Embryonic facial prominence (tissue), 1 donor: ENCODE measurements at regions not wholly inside any gene's neighbourhood (a gene's known extent, or its start where the extent isn't known, plus 50 kb on each side); places are given as distances from the start of the nearest gene placed in this dataset.
A peak's percentile ranks its signal among the peaks of the same experiment; 100 is the strongest.

Experiments
- DNase-seq: peaks from one replicate; pipeline ENCODE4 v3.0.0-alpha.2; 2016; ENCODE audit errors: extremely low spot score

GRCh38 chr2:16818203-16818556, 152.5 kb upstream of the CYRIA start:
- DNase-seq: no peak

- DNase-seq: no peak
Measured at GRCh38 chr2:16817305-16818202, 151.9 kb upstream of the CYRIA start.

GRCh38 chr2:16816522-16816921, 150.9 kb upstream of the CYRIA start:
- DNase-seq: no peak

GRCh38 chr2:16816016-16816415, 150.4 kb upstream of the CYRIA start:
- no peak for DNase-seq

GRCh38 chr2:16813593-16813992, 148.0 kb upstream of the CYRIA start:
- no peak for DNase-seq

GRCh38 chr2:16798472-16798871, 132.8 kb upstream of the CYRIA start:
- no peak for DNase-seq

DNA sequence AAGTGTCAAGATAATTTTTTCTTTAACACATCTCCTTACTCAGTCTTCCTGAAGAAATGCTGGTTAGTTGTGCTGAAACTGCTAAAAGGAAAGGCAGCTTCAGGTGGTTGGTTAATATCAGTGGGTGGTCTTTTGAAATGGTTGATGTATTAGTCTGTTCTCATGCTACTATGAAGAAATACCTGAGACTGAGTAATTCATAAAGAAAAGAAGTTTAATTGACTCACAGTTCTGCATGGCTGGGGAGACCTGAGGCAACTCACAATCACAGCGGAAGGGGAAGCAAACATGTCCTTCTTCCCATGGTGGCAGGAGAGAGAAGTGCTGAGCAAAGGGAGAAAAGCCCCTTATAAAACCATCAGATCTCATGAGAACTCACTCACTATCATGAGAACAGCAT, 125.9 kb upstream of the CYRIA start:
- no peak for DNase-seq

DNA sequence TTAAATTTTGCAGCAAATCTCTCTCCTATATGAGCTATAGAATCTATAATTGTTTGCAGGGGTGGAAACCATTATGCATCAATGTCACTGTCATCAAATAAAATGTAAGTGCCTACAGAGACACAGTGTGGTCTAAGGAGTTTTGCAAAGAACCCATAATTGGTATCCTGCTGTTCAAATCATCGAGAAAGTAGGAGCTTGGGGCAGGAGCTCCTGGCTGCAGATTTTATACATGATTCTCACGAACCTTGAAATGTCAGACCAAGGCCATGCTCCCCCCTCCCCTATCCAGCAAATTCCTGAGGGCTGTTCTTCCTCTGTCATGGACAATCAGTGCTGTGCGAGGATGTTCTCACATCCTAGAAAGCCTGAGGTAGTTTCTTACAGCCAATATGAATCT, 119.5 kb upstream of the CYRIA start:
- DNase-seq: no peak

DNA sequence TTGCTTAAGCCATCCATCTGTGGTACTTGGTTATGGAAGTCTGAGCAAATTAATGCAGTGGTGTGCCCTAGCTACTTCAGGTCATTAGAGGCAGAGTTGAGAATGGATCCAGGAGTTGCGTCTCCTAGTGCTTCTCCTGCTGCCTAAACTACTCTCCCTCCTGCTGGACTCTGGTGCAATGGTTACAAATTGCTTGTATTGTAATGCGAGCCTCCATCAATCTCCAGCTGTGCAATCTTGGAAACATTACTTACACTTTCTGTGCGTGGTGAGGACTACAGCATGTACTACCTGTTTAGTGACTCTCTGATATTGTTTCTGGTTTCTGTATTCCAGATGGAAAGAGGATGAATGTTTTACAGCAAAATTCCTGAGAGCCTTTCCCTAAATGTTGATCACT, 119.0 kb upstream of the CYRIA start:
- DNase-seq: no peak

DNA sequence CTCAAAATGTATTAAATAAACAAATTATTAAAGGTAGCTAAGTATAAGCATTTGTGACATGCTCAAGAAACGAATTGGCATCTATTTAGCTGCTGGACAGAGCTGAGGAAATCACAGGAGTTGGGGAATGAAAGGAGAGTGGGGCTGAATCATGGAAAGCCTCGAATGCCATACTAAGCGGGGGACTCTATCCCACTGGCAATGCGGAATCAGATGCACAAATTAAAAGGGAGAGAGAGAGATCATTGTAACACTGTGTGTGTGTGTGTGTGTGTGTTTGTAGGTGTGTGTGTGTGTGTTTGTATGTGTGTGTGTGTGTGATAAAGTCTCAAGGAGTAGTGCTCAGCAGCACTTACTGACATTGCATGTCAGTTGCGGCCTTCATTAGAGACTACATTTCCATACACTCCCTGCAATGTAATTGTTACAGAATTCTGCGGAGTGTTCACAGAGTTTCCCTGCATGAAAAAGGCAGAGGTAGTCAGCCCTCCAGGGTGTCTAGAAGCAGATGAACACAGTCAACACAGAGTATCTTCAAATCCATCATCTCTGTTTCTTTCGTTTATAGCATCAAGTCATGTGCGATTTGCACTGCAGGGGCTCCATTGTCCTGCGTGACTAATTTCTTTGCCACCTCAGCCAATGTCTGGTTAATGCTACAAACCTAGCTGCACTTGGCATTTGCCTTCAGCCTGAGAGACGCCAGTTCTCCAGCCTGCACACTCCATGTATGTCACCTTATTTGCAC, 111.7 kb upstream of the CYRIA start:
- no peak for DNase-seq

DNA sequence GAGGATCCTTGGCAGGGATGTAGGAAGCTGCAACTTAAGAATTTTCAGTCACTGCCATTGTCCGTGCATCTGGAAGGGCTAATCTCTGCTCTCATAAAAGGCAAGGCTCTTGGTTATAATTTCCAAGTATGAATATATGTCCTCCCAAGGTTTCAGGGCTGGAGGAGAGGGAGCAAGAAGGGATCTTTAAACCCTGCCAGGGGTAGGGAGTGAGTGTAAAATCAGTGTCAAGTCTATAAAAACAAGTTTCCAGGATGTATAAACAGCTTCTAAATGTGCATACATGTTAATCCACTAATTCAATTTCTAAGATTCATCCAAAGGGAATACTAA, 110.2 kb upstream of the CYRIA start:
- DNase-seq: no peak

DNA sequence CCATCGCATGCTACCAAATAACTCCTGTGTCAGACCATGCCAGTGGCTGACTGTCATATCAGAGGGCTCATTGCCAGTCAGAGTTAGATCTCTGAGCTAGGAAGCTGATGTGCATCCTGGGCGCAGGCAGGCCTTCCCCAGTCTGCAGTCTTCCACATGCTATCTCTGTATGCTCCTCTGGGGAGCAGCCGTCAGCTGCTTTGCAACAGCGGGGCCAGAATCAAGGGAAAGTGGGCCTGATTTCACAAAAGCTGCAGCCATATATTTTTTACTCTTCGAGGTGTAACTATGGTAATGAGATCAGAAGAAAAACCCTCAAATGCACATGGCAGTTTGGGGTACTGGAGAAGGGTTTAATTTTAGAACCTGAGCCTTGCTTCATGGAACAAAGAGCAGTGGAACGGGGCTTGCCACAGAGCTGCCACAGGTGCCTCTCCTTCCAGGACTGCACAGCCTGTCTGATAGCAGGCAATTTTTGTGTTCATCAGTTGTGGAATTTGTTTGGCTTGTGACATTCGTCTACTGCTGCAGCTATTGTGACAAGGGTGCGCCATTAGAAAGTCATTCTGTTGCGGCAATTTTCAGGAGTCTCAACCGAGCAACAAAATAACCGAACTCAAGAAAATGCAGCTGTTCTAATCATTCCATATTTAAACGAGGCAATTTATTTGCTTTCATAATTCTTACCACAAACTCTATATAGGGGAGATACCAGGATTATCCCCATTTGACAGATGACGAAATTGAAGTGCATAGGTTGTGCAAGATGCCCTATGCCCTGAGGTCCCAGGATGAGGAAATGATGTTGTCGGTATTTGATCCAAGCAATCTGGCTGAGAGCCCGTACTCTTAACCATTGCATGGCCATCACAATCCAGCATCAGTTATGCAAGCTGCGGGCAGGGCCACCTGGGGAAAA, 109.6 kb upstream of the CYRIA start:
- DNase-seq: no peak

- DNase-seq: no peak
Measured at GRCh38 chr2:16774091-16774490, 108.5 kb upstream of the CYRIA start.

GRCh38 chr2:16773080-16773713, 107.6 kb upstream of the CYRIA start:
- peak; percentile 56 for DNase-seq

DNA sequence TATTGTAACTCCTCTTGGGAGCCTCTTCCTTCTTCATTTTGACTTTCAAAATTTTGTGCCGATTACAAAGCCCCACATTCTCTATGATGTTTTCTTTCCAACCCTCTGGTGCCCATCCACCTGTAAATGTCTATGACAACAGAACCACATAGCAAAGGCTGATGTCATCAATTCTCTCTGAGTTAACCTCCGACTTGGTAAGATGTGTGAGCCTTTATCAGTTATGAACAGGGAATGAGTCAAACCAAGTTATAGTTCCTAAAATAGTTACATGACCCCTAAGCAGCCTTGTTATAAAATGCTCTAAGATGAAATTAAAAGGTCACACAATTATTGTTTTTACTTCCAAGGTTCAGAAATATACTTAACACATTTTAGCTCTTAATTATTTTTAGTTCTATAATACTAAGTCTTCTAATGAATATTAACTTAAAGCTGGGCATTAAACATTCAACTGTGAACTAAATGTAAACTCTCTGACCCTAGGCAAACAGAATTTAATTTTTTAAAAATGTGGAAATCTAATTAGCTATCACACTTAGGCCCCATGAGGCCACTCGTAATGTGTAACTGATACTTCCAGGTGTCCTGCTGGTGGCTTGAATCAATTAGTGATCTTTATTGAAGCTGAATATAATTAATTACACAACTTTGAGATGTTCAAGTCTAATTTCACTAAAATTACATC, 102.3 kb upstream of the CYRIA start:
- DNase-seq: no peak

DNA sequence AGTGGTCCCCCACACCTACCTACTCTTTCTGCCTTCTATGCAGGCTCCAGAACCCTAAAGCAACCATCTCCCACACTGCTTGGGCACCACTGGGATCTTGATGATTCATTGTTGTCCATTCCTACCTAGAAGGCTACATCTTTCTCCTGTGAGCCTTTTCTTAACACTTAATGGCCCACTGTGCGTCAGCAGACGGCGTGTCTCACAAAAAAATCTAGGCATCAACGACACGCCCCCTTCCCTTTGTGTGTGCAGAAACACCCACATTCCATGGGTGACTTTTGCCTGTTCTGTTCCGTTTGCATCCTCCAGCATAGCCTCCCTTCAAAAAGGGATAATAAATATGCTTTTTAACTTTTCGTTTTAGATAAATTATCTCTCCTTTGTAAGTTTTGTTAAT, 99.7 kb upstream of the CYRIA start:
- DNase-seq: no peak

DNA sequence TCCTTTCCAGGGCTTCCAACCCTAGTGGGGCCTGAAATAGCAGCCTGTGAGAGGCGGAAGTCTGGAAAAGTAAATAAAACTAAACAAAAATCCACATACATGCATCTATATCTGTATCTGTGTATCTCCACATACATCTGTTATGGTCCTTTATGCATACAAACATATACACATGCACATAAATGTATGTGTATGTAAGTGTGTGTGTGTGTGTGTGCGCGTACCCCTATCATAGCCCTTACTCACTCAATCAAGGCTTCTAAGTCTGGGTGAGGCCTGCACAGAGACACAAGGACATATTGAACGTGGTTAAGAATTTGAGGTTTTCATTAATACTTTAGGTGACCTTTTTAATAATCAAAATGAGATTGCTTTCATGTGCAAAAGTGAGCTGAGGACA, 98.9 kb upstream of the CYRIA start:
- no peak for DNase-seq

GRCh38 chr2:16763493-16763899, 97.9 kb upstream of the CYRIA start:
- DNase-seq: no peak

- no peak for DNase-seq
Measured at GRCh38 chr2:16763056-16763455, 97.4 kb upstream of the CYRIA start.

DNA sequence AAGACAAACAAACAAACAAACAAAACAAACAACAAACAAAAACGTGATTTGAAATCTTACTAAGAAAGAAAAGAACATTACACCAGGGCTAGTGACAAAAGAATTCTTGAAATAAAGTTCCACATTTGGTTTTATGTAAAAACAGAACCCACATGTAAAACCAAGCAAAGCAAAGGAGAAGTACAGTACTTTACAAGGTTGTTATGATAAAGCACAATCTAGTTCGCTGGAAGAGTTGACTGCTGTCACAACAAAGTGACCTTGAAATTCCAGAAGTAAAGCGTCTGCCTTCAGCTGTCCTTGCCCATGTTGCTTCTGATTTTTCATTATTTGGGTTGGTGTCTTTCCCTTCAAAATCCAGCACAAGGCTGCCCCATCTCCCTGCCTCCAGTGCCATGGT, 94.8 kb upstream of the CYRIA start:
- no peak for DNase-seq
